ENCODE measurements at regions not wholly inside any gene's neighbourhood (a gene's known extent, or its start where the extent isn't known, plus 50 kb on each side); places are given as distances from the start of the nearest gene placed in this dataset.

- no peak for DNase-seq
These were observed 152.5 kb downstream of the DMRT2 start for GRCh38 chr9:1202512-1203280.

- DNase-seq = no peak
These were observed 157.5 kb downstream of the DMRT2 start for GRCh38 chr9:1207686-1208085.

- no peak for DNase-seq
These were observed 158.0 kb downstream of the DMRT2 start for GRCh38 chr9:1208157-1208556.

GRCh38 chr9:1210954-1211353 lies 160.8 kb downstream of the DMRT2 start:
- no peak for DNase-seq

- DNase-seq = no peak
These were observed 166.4 kb downstream of the DMRT2 start for GRCh38 chr9:1216532-1216931.

GRCh38 chr9:1217076-1217475 lies 166.9 kb downstream of the DMRT2 start:
- no peak for DNase-seq

GRCh38 chr9:1219284-1219683 lies 169.1 kb downstream of the DMRT2 start:
- DNase-seq = no peak

- DNase-seq = no peak
These were observed 171.1 kb downstream of the DMRT2 start for GRCh38 chr9:1221298-1221697.

- DNase-seq = no peak
These were observed 172.4 kb downstream of the DMRT2 start for GRCh38 chr9:1222511-1222910.

- no peak for DNase-seq
These were observed 182.1 kb downstream of the DMRT2 start for GRCh38 chr9:1231998-1232919.

GRCh38 chr9:1233568-1233967 lies 183.4 kb downstream of the DMRT2 start:
- no peak for DNase-seq

- DNase-seq = no peak
These were observed 185.5 kb downstream of the DMRT2 start for GRCh38 chr9:1235650-1236049.

GRCh38 chr9:1236061-1236460 lies 185.9 kb downstream of the DMRT2 start:
- DNase-seq = no peak

GRCh38 chr9:1238407-1238806 lies 188.2 kb downstream of the DMRT2 start:
- DNase-seq = no peak

- no peak for DNase-seq
These were observed 198.6 kb downstream of the DMRT2 start for GRCh38 chr9:1248743-1249142.

- no peak for DNase-seq
These were observed 203.2 kb downstream of the DMRT2 start for GRCh38 chr9:1253064-1253979.

- no peak for DNase-seq
These were observed 203.9 kb downstream of the DMRT2 start for GRCh38 chr9:1254071-1254470.

- no peak for DNase-seq
These were observed 206.0 kb downstream of the DMRT2 start for GRCh38 chr9:1256178-1256577.

GRCh38 chr9:1261266-1261665 lies 211.1 kb downstream of the DMRT2 start:
- no peak for DNase-seq

GRCh38 chr9:1261879-1262766 lies 212.0 kb downstream of the DMRT2 start:
- no peak for DNase-seq

GRCh38 chr9:1267141-1267570 lies 217.0 kb downstream of the DMRT2 start:
- DNase-seq = no peak

- no peak for DNase-seq
These were observed 217.4 kb downstream of the DMRT2 start for GRCh38 chr9:1267581-1267980.

Measured in DMS153 (cell line).